Endodermal cell (in vitro differentiated cells): ENCODE measurements at regions not wholly inside any gene's neighbourhood (a gene's known extent, or its start where the extent isn't known, plus 50 kb on each side); places are given as distances from the start of the nearest gene placed in this dataset.
A peak's percentile ranks its signal among the peaks of the same experiment; 100 is the strongest.

ENCODE experiments used
- DNase-seq: peaks from one replicate; pipeline ENCODE4 v3.0.0-alpha.2; 2017
- H3K27ac ChIP-seq: 2 replicates; pipeline ENCODE4 v1.5.1; 2013; ENCODE audit warnings: mild to moderate bottlenecking, low read depth, low read length, moderate library complexity
- H3K27me3 ChIP-seq: 2 replicates; pipeline ENCODE4 v1.6.1; 2013; ENCODE audit warnings: mild to moderate bottlenecking, low read length, moderate library complexity; ENCODE audit not compliant: insufficient read depth, control insufficient read depth, poor library complexity, severe bottlenecking
- H3K36me3 ChIP-seq: 2 replicates; pipeline ENCODE4 v1.7.0; 2013; ENCODE audit warnings: mild to moderate bottlenecking, low read length, moderate library complexity; ENCODE audit not compliant: control insufficient read depth, insufficient read depth
- H3K4me1 ChIP-seq: one replicate; pipeline ENCODE4 v1.7.0; 2013; ENCODE audit warnings: low read length; ENCODE audit not compliant: control insufficient read depth, insufficient read depth
- H3K4me3 ChIP-seq: 2 replicates; pipeline ENCODE4 v1.5.1; 2013; ENCODE audit warnings: mild to moderate bottlenecking, low read length, moderate library complexity
- H3K9ac ChIP-seq: 2 replicates; pipeline ENCODE4 v1.6.1; 2013; ENCODE audit warnings: mild to moderate bottlenecking, low read length, moderate library complexity; ENCODE audit not compliant: poor library complexity, severe bottlenecking; ENCODE audit errors: extremely low read depth
- H3K9me3 ChIP-seq: 2 replicates; pipeline ENCODE4 v1.6.1; 2013; ENCODE audit warnings: mild to moderate bottlenecking, low read length, moderate library complexity; ENCODE audit not compliant: control insufficient read depth
- H3K27ac Mint-ChIP-seq: 2 replicates; pipeline ENCODE4 v1.8.0; 2020; ENCODE audit warnings: mixed read lengths
- H3K27me3 Mint-ChIP-seq: 2 replicates; pipeline ENCODE4 v1.8.0; 2021; ENCODE audit warnings: mild to moderate bottlenecking, mixed read lengths; ENCODE audit not compliant: insufficient read depth
- H3K36me3 Mint-ChIP-seq: 2 replicates; pipeline ENCODE4 v1.8.0; 2020; ENCODE audit warnings: low read depth, mixed read lengths
- H3K4me1 Mint-ChIP-seq: 2 replicates; pipeline ENCODE4 v1.8.0; 2020; ENCODE audit warnings: mixed read lengths
- H3K4me3 Mint-ChIP-seq: 2 replicates; pipeline ENCODE4 v1.8.0; 2020; ENCODE audit warnings: mild to moderate bottlenecking, moderate library complexity, mixed read lengths
- H3K9me3 Mint-ChIP-seq: 2 replicates; pipeline ENCODE4 v1.8.0; 2020; ENCODE audit warnings: mild to moderate bottlenecking, mixed read lengths
- WGBS, 2 experiments: methylation state at CpG; one replicate each; pipeline versions ENCODE4 v1.1.5 to v1.1.7; 2013; ENCODE audit warnings: missing lambda C conversion rate in 2 of 2, mixed read lengths in 1 of 2; ENCODE audit not compliant: insufficient coverage in 1 of 2, insufficient read length in 1 of 2; 5-methylcytosine and 5-hydroxymethylcytosine counted together
- TF ChIP-seq, protein P1 (sequence below): fragments of 200-600 bp; sonication (generic); conservative IDR thresholded peaks from 2 replicates; pipeline ENCODE4 v1.5.0; 2021; ENCODE audit warnings: antibody characterized with exemption, mild to moderate bottlenecking

DNA sequence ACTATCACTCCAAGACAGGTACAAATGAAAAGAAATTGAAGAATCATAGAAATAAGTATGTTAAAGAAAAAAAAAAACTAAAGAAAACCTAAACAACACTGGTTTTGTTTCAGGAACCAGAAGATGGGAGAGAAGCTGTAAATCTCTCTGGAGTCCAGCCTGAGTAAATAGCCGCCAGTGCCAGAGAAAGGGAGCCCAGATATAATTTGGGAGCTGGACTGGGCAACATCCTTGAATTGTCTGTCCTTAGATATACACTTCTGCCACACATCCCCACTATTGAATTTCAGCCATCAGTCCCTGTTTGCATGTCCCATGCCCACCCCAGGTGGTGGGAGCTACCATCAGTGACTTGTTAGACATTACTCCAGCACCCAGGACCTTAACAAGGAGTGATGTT, 979.6 kb downstream of the DTWD2 start:
- 87% methylated on average over 1 of the region's 1 CpG; no CpG with 5 or more reads in 1 of the 2 experiments for WGBS, 2 experiments
- no peaks in the 10 kb centered on the region for H3K36me3 Mint-ChIP-seq
- no peak overlapping the region for H3K27ac Mint-ChIP-seq

DNA sequence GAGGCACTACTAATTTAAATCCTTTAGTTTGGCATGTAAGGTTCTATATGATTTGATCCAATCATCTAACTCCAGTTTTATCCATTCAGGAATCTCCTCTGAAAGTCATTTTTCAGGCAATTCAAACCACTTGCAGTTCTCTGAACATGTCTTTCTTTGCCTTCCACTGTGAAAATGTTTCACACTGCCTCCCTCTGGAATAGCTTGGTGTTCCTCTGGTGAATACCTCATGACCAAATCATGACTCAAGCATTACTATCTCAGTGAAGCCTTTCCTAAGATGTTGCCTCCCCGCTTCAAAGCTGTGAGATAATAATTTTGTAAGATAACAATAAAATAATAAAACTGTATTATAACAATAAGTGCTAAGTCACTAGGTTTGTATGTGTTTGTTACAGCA, 981.1 kb downstream of the DTWD2 start:
- H3K27ac Mint-ChIP-seq: no peak overlapping the region
- no peaks in the 10 kb centered on the region for H3K4me1 ChIP-seq
- TF ChIP-seq, protein P1, sequence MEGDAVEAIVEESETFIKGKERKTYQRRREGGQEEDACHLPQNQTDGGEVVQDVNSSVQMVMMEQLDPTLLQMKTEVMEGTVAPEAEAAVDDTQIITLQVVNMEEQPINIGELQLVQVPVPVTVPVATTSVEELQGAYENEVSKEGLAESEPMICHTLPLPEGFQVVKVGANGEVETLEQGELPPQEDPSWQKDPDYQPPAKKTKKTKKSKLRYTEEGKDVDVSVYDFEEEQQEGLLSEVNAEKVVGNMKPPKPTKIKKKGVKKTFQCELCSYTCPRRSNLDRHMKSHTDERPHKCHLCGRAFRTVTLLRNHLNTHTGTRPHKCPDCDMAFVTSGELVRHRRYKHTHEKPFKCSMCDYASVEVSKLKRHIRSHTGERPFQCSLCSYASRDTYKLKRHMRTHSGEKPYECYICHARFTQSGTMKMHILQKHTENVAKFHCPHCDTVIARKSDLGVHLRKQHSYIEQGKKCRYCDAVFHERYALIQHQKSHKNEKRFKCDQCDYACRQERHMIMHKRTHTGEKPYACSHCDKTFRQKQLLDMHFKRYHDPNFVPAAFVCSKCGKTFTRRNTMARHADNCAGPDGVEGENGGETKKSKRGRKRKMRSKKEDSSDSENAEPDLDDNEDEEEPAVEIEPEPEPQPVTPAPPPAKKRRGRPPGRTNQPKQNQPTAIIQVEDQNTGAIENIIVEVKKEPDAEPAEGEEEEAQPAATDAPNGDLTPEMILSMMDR: peak; percentile 35
- no peaks in the 10 kb centered on the region for H3K36me3 Mint-ChIP-seq
- no peak overlapping the region for H3K27ac ChIP-seq
- no peaks in the 10 kb centered on the region for H3K9me3 Mint-ChIP-seq
- WGBS, 2 experiments: no CpG with 5 or more reads among the region's 1 CpG
- no peaks in the 10 kb centered on the region for H3K36me3 ChIP-seq
- no peaks in the 10 kb centered on the region for H3K9me3 ChIP-seq
- no peaks in the 10 kb centered on the region for H3K27me3 Mint-ChIP-seq
- no peak overlapping the region for H3K9ac ChIP-seq
- no peak overlapping the region for H3K4me3 ChIP-seq
- no peak overlapping the region for H3K4me3 Mint-ChIP-seq
- H3K4me1 Mint-ChIP-seq: peaks cover 10% of the 10 kb centered on the region
- H3K27me3 ChIP-seq: no peaks in the 10 kb centered on the region
- no peak for DNase-seq

More for the DNA sequence above, 979.6 kb downstream of the DTWD2 start:
- Histone ChIP-seq H3K4me3 (no peak overlapping the region), H3K27me3 (no peaks in the 10 kb centered on the region), H3K9me3 (no peaks in the 10 kb centered on the region), H3K9ac (no peak overlapping the region), H3K4me1 (no peaks in the 10 kb centered on the region), H3K27ac (no peak overlapping the region), H3K36me3 (no peaks in the 10 kb centered on the region)
- no peak overlapping the region for H3K4me3 Mint-ChIP-seq
- peaks cover 10% of the 10 kb centered on the region for H3K4me1 Mint-ChIP-seq
- H3K27me3 Mint-ChIP-seq: no peaks in the 10 kb centered on the region
- TF ChIP-seq, protein P1: no peak
- no peaks in the 10 kb centered on the region for H3K9me3 Mint-ChIP-seq
- DNase-seq: no peak

DNA sequence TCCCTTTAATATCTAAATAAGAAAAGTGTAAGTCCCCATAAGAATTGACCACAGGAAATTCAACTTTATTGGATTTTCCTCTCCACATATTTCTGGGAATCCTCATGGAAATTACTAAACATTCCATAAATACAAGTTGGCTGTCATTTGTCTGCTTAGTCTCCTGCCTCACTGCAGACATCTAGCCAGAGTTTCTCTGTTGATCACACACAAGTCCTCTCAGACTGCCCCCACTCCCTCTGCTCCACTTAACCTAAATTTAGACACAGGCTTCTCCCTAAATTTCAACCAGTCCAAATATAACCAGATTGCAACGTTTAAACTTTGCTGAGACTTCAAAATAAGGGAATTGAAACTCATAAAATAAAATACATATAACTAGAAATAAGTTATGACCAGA, 982.1 kb downstream of the DTWD2 start:
- Histone ChIP-seq H3K4me3 (no peak overlapping the region), H3K4me1 (no peaks in the 10 kb centered on the region), H3K27me3 (no peaks in the 10 kb centered on the region), H3K9ac (no peak overlapping the region), H3K9me3 (no peaks in the 10 kb centered on the region), H3K36me3 (no peaks in the 10 kb centered on the region), H3K27ac (no peak overlapping the region)
- TF ChIP-seq, protein P1: no peak
- H3K9me3 Mint-ChIP-seq: no peaks in the 10 kb centered on the region
- no peaks in the 10 kb centered on the region for H3K27me3 Mint-ChIP-seq
- DNase-seq: no peak
- peaks cover 10% of the 10 kb centered on the region for H3K4me1 Mint-ChIP-seq
- H3K36me3 Mint-ChIP-seq: no peaks in the 10 kb centered on the region
- 86% methylated on average over 1 of the region's 1 CpG; no CpG with 5 or more reads in 1 of the 2 experiments for WGBS, 2 experiments
- no peak overlapping the region for H3K4me3 Mint-ChIP-seq
- no peak overlapping the region for H3K27ac Mint-ChIP-seq
